RWPE2 (cell line): ENCODE measurements at regions not wholly inside any gene's neighbourhood (a gene's known extent, or its start where the extent isn't known, plus 50 kb on each side); places are given as distances from the start of the nearest gene placed in this dataset.

Experiments
- ATAC-seq: fragments of 200-7000 bp; cut with Tn5 transposase; 3 replicates; pipeline ENCODE4 v1.9.1; 2021; ENCODE audit warnings: low read depth
- DNase-seq: peaks from one replicate; pipeline ENCODE4 v3.0.0-alpha.2; 2020; ENCODE audit warnings: low spot score
- H3K27ac ChIP-seq: fragments of 450-650 bp; 2 replicates; pipeline ENCODE4 v1.5.1; 2017; ENCODE audit warnings: mild to moderate bottlenecking; ENCODE audit not compliant: poor library complexity, severe bottlenecking
- H3K27me3 ChIP-seq: fragments of 250-450 bp; sonication (Bioruptor Pico); 2 replicates; pipeline ENCODE4 v1.5.1; 2021; ENCODE audit warnings: mild to moderate bottlenecking, moderate library complexity; ENCODE audit not compliant: insufficient read depth, poor library complexity, severe bottlenecking
- H3K36me3 ChIP-seq: fragments of 250-450 bp; sonication (Bioruptor Pico); 2 replicates; pipeline ENCODE4 v1.5.1; 2020; ENCODE audit warnings: low read depth, mild to moderate bottlenecking, moderate library complexity
- H3K4me1 ChIP-seq: fragments of 250-450 bp; sonication (Bioruptor Pico); 2 replicates; pipeline ENCODE4 v1.5.1; 2021; ENCODE audit warnings: mild to moderate bottlenecking, moderate library complexity; ENCODE audit not compliant: insufficient read depth, poor library complexity, severe bottlenecking
- H3K4me3 ChIP-seq: fragments of 250-450 bp; sonication (Bioruptor Pico); 2 replicates; pipeline ENCODE4 v1.5.1; 2021; ENCODE audit warnings: mild to moderate bottlenecking, moderate library complexity; ENCODE audit not compliant: severe bottlenecking
- H3K9me3 ChIP-seq: fragments of 250-450 bp; sonication (Bioruptor Pico); 2 replicates; pipeline ENCODE4 v1.5.1; 2021; ENCODE audit warnings: mild to moderate bottlenecking, moderate library complexity; ENCODE audit not compliant: severe bottlenecking
- CTCF ChIP-seq: fragments of 450-650 bp; IDR thresholded peaks from one replicate; pipeline ENCODE4 v1.5.1; 2017; ENCODE audit warnings: mild to moderate bottlenecking, moderate library complexity; ENCODE audit not compliant: poor library complexity, severe bottlenecking

DNA sequence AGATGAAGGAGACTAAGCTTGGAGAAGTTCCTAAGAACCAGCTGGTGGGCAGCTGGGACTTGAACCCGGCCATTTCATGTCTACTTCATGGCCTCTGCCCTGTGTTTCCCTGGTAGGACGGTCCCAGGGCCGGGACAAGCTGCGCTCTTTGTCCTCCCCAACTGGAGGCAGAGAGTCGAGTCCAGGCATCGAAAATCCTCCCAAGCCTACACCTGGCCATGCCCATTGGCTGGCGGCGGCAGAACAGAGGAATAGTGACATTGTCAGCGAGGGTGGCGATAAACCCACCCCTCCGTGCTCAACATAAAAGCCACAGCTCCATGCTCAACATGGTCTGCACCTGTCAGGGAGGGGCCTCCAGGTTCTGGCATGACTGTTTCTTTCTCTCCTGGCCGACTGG, 77.7 kb downstream of the RBFOX3 start:
- DNase-seq (no peak), ATAC-seq (no peak)
- Histone ChIP-seq H3K4me3 (no peak overlapping the region), H3K27ac (no peak overlapping the region), H3K27me3 (peaks cover 46% of the 10 kb centered on the region), H3K9me3 (no peaks in the 10 kb centered on the region), H3K4me1 (no peaks in the 10 kb centered on the region), H3K36me3 (no peaks in the 10 kb centered on the region)
- no peak for TF ChIP-seq CTCF

GRCh38 chr17:79532107-79532790, 78.6 kb downstream of the RBFOX3 start:
- Histone ChIP-seq H3K27ac (no peak overlapping the region), H3K4me3 (no peak overlapping the region), H3K27me3 (peaks cover 50% of the 10 kb centered on the region), H3K4me1 (no peaks in the 10 kb centered on the region), H3K36me3 (no peaks in the 10 kb centered on the region), H3K9me3 (no peaks in the 10 kb centered on the region)
- ATAC-seq (no peak), DNase-seq (no peak)
- no peak for TF ChIP-seq CTCF

DNA sequence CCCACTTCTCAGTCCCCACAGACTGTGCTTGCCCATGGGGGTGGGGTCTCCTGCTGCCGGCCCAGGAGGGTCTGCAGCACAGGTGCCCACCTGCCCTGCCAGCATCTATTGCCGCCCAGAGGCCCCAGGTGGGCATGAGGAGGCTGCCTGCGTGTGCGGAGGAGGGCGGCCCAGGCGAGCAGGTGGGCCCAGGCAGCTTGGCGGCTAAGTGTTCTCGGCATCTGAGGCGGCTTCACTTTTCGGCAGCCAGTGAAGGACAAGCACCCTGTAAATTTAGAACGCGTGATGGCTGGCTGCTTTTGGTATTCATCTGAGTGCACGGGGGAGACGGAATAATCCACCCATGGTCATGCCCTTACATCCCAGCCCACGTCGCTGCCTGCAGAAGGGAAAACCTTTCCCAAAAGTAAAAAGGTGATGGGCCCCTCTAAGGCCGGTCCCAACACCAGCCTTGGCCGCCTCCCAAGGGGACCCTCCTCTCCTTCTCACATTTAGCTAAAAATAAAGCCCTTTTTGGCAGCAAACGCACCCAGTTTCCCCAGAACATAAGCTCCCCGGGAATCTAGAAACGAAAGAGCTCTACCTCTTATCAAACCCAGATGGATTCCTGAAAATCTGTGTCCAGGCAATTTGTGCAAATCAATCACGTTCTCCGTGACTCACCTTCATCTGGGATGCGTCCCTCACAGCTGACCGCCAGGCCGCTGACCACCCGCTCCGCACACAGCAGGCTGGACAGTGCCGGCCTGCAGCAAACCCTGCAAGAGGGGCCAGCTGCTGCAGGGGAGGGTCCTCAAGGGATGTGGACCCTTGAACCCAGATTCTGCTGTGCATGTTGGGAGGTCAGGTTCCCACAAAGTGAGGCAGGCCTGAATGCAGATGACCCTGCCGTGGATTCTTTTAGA, 79.4 kb downstream of the RBFOX3 start:
- Histone ChIP-seq H3K4me3 (no peak overlapping the region), H3K4me1 (no peaks in the 10 kb centered on the region), H3K9me3 (no peaks in the 10 kb centered on the region), H3K27me3 (peaks cover 58% of the 10 kb centered on the region), H3K36me3 (no peaks in the 10 kb centered on the region), H3K27ac (no peak overlapping the region)
- DNase-seq (no peak), ATAC-seq (no peak)
- no peak for TF ChIP-seq CTCF

DNA sequence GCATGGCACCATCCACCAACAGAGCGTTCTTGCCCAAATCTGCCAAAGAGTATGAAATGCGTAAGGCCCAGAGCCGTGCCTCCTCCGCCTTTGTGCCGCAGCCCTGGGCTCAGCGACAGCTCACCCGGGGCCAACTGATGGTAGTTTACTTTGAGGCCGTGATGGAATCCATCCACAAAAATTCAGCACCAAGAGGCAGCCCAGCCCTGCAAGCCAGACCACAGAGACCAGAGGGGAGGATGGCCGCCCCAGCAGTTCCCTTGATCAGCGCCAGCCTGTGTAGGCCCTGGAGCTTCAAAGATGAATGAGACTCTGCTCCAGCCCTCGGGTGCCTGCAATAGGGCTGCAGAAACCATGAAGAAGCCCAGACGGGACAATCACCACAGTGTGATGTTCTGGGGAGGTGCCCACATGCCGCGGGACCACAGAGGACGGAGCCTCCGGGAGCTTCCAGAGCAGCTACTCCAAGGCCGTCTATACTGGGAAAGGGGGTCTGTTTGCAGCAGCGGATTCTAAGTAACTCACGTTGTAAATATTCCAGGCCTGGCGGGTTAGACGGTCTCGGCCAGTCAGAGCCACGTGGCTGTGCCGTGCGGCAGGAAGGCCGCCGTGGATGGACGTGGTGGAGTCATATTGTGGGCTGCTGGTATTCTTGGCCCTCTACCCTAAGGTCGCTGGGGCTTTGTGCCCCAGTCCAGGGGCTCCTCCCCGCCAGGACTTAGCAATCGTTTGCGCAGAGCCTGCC, 80.3 kb downstream of the RBFOX3 start:
- no peaks in the 10 kb centered on the region for H3K36me3 ChIP-seq
- H3K27ac ChIP-seq, result no peak overlapping the region
- DNase-seq, result no peak
- H3K9me3 ChIP-seq, result no peaks in the 10 kb centered on the region
- no peak for ATAC-seq
- H3K27me3 ChIP-seq, result peaks cover 67% of the 10 kb centered on the region
- H3K4me3 ChIP-seq, result no peak overlapping the region
- no peak for TF ChIP-seq CTCF
- H3K4me1 ChIP-seq, result no peaks in the 10 kb centered on the region
